Activated CD8-positive, alpha-beta memory T cell treated with anti-CD3 and anti-CD28 coated beads for 4 hours (primary cell): ENCODE measurements at regions not wholly inside any gene's neighbourhood (a gene's known extent, or its start where the extent isn't known, plus 50 kb on each side); places are given as distances from the start of the nearest gene placed in this dataset.

Source experiments
- DNase-seq, 2 donors: peaks; one replicate each; pipeline ENCODE4 v3.0.0-alpha.2; 2020; ENCODE audit warnings: low read depth in 2 of 2

DNA sequence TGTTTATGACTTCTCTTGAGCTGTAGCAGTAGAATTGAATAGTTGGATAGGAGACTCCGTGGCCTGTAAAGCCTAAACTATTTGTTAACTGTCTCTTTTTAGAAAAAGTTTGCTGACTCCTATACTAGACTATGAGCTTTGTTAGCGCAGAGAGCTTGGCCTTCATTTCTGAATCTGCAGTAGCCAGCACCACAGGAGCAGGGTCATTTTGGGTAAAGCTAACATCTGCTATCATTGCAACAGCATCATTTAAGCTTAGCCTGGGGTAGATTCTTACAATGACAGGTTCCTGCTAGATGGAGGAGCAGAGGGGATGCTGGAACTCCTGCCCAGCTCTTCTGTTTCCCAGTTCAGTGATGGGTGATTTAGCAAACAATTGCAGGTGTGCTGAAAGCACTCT lies 133.7 kb upstream of the ASTN2 start:
- DNase-seq = no peak

DNA sequence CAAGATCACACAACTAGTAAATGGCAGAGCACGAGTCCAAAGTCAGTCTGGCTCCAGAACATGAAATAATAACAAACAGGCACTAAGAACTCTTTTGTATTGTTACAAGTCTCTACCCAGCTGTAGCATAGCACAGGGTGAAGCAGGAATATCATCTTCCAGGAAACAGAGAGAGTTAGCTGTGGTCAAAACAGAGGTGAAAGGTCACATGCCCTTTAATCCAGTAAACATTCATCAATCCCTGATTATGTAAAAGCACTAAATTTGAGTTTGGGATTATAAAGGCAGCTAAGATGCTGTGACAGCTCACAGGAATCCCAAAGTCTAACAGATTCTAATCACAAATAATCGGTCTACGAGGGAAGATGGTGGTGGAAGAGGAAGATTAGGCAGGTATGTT lies 133.0 kb upstream of the ASTN2 start:
- DNase-seq = no peak

DNA sequence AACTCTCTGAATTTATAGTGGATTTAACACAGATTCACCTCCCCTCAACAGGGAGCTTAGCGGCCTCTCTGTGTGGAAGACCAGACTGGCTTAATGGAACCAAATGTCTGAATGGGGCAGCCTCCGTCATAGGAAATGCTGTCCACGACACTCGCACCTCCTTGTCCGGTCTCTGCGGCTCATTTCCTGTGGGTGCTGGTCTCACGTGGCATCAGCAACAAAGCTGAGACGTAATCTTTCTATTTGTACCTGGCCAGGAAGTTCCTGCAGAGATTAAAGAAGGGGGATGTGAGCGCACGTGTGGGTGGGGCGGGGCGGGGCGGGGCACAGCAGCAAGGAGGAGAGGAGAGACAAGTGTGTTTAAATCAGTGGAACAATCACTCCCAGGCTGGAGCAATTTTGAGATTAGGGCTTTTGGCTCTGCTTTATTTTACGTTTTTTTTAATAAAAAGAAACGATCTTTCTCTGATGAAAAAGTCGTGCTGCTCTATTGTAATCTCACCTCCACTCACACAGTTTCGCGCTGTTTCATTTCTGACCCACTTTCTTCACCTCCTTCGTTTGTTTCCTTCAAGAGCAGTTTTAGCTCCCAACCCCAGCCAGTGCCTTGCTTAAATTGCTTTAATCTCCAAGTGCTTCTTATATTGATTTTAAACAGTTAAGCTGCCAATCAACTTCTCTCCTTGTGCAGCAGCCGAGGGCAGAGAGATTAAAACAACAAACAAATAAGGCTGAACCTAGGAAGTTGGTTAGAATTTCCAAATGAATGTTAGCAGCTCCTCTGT lies 132.2 kb upstream of the ASTN2 start:
- no peak for DNase-seq

DNA sequence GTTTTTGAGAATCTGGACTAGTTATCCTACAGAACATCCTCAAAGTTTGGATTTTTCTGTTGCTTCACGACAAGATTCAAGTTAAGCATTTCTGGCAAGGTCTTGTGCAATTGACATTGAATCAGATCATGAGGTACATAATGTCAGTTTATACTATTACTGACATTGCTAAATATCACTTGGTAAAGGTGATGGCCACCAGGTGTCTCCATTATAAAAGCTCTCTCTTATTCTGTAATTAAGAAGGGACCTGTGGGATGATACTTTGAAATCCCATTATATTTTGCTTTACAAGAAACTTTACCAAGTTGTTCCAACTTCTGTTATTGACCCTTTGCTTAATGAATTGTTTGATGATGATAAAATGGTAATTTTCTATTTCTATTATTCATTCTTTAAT lies 131.0 kb upstream of the ASTN2 start:
- no peak for DNase-seq

DNA sequence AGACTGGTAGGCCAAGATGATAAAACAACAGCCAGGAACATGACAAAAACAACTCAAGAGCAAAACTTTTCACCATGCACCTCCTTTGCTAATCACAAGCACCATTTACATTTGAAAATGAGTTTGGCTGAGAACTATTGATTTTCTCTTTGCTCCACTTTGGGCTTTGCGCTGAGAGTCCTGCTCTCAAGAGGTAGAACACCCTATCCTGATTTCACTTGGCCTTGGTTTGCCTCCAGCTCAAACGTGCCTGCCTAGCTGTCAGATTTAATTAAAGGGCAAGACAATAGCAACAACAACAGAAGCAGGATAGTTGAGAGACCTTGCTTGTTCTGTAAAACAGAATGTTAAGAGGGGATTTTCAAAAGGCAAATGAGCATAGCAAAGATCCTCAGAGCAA lies 128.2 kb upstream of the ASTN2 start:
- no peak for DNase-seq

DNA sequence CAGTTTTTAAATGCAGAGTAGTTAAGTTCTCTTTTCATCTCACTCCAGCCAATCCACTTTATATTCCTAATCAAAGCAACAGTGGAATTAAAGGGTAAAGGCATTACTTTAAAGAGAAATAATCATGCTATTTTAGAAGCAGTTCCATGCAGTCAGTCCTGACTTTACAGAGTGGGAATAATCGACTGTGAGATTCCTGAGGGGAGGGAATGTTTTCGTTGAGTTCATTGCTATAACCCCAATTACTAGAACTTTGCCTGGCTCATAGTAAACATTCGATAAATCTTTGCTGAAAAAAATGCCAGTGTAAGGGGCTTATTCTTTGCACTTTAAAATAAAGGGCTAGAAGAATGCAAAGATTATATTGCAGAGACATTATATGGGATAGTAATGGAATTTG lies 127.2 kb upstream of the ASTN2 start:
- no peak for DNase-seq

DNA sequence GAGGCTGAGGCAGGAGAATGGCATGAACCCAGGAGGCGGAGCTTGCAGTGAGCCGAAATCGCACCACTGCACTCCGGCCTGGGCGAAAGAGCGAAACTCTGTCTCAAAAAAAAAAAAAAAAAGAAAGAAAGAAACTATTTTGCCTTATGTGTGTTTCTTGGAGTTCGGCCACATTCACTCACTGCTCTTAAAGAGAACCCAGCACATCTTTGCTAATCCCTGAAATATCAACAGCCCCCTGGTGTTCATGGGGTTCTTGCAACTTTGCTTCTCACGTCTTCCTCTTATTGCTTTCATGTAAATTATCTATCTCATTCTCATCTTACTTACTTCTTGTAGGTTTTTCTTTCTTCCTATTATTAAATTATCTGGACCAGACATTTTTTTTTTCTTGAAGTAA lies 126.3 kb upstream of the ASTN2 start:
- DNase-seq = no peak

DNA sequence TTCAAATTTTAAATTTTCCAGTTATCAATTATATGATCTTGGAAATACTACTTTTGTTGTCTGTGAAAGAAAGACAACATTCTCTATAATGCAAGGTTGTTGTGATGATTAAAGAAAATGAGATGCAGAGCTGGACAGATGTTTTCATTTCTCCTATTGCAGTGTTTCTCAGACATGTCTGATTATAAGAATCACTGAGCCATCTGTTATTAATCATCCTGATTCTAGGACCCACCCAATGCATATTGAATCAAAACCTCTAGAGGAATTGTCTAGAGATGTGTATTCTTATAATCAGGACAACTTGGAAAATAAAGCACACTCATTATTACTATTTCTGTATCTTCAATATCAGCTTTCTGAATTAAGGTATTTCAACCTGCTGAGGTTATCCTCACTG lies 121.1 kb upstream of the ASTN2 start:
- no peak for DNase-seq

DNA sequence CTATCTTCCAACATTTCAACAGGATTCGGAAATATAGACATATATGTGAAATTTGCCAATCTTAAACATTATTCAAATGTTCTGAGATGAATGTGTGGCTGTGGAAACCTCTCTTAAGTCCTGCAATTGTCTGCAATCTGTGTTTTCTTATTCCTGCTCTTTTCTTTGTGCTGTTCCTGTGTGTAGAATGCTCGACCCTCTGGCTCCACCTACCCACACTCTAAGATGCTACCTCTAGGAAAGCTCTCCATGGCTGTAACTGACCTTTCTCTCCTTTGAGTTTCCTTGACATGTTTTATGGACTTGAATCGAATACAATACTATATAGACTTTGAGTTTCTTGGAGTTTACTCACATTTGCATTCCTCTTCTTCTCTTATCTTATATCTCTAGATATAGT lies 120.6 kb upstream of the ASTN2 start:
- DNase-seq = no peak

DNA sequence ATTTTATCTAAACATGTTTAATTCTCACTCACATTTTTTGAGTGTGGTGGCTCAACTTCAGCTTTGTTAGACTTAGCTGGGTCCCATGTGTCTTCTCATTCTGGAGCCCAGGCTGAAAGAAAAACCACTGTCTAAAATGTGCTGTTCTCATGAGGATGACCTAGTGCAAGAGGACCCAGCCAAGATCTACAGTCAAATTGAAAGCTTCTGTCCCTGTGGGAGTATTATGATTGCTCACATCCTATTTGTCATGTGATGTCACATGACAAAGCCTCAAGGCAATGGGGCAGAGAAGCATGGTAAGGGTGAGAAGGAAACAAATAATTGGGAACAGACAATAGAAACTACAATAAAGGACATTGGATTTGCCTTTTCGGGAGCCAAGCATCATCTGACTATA lies 113.4 kb upstream of the ASTN2 start:
- no peak for DNase-seq

DNA sequence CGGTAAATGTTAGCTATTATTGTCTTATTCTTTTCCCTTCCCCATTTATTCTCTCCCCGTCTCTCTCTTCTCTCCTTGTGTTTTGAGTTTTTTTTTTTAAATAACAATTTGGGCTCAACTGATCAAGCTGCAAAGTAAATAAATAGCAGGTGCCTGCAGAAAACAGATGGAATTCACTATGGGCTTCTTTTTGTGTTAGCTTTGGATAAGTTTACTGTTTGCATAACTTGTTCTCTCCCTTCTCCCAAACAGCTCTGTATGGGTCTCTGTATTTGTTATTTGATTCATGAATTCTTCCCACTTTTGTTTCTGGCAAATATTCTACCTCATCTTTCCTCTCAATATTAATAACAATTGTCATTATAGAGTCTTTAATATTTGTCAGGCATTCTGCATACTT lies 111.8 kb upstream of the ASTN2 start:
- no peak for DNase-seq

DNA sequence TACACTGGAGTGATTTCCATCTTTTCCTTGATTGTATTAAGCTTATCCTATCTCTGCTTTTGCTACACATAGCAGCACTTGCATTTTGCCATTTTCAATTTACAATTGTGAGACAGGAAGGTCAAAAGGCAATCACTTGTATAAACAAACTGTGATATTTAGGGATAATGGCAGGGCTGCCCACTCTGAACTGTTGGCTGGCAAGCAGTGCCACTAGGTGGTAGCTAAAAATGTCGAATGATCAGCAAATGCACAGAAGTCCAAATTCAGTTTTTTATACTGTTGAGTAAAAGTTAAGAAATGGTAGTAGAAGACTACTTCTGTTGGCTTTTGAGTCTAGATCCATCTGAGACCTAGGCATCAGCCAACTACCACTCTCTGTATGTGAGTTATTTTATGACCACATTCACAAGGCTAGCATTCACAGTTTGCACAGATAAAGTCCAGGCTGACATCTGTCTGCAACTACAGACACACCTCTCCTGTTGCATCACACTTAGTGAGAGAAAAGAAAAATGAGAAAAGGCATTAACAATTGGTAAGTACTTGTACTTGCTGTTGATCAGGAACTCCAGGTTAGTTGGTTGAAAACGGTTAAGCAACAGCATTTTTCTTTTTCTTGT lies 108.8 kb upstream of the ASTN2 start:
- no peak for DNase-seq

DNA sequence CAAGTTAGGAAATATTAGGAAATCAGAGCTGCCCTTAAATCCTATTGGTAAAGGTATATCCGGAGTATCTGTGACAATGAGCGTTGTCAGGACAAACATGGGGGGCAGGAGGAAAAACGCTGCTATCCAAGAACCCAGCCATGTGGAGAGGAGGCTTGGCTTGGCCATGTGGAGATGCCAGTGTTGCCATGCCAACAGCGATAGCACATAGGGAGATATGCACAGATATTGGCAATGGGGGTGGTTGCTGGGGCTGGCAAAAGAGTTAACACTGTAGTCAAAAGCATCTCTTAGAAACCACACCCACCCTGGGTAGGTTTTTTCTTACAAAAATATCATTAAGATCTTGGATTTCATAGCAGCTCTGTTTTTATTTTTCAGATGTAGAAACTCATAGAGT lies 106.4 kb upstream of the ASTN2 start:
- no peak for DNase-seq

DNA sequence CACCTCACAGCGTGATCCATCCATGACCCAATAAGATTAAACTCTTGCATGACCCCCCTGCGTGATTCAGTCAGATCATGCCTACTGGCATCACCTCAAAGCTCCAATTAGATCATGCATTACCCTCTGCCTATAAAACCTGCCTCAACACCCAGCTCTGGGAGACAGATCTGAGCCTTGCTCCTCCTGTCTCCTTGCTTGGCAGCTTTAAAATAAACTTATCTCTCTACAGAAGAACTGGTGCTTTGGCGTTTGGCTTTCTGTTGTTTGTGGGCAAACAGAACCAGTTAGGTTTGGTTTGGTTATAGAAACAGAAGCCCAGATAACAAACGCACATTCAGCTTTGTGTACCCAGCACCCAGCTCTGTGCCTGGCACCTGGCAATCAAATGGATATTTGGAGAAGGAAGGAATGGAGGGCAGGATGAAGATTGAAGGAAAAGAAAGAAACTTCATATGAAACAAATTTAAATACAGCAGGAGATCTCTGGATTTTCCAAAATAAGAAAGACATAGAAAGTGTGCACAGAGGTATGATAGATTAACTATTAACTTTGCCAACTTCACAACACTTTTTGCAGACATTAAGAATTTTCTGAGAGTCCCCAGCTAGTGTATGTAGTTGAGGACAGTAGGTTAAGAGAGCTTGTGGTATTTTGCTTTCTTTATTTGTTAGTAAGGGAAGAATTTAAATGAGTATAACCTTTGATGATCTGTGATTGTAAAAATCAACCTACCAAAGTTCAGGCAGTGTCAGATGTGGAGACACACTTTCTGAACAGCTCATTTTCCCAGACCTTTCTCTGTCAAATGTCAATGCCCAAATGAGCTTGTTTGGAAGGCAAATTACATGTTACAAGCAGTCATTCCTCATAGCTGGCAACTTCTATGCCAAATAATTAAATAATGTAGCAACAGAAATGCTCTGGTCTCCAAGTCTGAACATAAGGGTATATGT lies 102.1 kb upstream of the ASTN2 start:
- DNase-seq = no peak

DNA sequence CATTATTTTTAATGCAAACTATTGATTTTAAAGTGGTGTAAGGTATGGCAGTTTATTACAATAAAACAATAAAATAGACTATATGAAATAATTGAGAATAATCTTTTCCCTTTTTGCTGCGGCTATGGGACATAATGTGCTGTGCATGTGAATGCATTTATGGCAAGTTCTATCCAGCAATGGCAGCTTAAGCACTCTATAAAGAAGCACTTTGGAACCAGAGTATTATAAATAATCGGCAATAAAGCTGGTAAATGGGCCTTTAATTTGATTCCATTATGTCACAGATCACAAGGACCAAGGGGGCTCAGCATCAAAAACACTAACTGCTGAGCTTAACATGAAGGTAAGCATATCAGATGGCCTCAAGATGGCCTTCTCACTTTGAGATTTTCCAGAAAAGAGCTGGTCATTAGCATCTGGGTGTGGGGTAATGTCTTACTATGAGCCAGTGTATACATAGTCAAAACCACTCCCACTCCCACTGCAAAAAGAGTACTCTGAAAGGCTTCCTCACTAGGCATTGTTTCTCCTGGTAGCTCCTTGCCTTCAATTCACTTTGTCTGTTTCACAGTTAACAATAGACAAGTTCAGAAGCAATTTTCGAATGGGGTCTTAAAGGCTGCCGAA lies 97.1 kb upstream of the ASTN2 start:
- no peak for DNase-seq

DNA sequence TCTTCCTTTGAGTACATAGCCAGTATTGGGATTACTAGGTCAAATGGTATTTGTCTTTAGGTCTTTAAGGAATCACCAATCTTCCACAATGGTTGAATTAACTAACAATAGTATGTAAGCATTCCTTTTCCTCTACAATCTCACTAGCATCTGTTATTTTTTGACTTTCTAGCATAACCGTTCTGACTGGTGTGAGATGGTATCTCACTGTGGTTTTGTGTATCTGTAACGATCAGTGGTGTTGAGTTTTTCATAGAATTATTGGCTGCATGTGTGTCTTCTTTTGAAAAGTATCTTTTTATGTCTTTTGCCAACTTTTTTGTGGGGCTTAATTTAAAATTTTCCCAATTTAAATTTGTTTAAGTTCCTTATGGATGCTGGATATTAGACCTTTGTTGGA lies 81.5 kb upstream of the ASTN2 start:
- no peak for DNase-seq

DNA sequence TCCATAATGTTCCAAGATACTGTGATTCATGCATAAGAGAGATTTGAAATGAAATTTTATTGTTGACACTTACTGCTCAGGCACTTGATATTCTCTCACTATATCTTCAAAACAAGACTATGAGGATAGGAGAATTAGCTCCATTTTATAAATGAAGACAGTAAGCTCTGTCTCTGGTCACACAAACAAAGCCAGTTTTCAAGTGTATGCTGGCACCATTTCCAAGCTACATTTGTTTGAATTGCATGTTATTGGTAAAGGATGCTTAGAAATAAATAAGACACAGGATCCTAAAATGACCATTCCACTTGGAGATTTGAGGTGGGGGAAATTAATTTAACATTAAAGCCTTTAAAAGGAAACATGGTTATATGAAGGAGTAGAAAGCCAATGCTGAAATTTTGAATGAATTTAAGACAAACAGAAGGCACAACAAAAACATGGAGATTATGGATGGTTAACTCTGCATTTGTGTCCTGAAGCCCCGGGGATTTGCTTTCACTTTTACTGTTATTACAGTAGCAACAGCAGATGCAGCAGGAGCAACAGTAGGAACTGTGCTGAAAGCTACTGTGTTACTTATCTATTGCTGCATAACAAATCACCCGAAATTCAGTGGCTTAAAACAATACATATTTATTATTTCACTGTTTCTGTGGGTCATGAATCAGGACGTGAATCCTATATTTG lies 79.7 kb upstream of the ASTN2 start:
- no peak for DNase-seq

DNA sequence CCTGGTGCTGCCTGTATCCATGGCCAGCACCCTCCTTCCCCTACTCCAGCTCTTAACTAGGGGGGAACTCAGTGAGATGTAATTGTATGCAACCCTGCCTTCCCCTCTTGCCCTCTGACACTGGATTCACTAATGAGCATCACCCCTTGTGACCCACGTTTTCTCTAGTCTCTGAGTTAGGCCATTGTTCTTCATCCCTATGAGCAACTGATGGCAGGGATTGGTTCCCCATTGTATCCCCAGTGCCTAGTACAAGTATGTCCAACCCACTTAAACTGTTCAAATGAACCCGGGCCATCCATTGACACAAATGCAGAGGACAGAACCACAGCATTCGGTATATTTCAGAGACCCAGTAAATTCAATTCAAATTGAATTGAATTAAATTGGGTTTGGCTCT lies 77.6 kb upstream of the ASTN2 start:
- no peak for DNase-seq

DNA sequence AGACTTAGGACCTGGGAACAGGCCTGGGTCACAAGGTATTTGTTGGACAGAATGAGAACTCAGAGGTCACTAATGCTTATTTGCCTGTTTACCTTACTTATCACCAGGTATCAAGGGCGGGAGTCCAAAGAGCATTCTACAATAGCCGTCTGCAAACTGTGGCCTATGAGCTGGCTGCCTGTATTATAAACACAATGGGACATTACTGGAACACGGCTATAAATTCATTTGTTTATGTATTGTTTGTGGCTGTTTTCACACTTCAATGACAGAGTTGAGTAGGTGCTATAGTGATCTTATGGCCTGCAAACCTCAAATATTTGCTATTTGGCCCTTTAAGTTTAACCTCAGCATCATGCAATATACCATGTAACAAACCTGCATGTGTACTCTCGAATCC lies 76.6 kb upstream of the ASTN2 start:
- no peak for DNase-seq

DNA sequence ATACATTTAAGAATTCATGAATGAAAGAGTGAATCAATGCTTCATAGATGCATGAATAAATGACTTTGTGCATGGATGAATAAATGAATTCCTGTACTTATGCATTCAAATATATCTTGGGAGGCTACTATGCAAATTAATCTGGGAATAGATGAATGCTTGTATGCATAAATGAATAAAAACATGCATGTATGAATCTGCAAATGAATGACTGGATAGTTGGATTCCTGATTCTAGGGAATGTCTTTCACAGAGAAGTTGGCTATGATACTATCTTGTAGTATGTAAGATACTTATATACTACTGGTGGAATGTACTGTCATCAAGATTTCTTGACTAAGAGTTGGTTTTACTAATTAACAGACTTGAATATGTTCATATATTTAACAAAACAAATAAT lies 75.3 kb upstream of the ASTN2 start:
- DNase-seq = no peak

DNA sequence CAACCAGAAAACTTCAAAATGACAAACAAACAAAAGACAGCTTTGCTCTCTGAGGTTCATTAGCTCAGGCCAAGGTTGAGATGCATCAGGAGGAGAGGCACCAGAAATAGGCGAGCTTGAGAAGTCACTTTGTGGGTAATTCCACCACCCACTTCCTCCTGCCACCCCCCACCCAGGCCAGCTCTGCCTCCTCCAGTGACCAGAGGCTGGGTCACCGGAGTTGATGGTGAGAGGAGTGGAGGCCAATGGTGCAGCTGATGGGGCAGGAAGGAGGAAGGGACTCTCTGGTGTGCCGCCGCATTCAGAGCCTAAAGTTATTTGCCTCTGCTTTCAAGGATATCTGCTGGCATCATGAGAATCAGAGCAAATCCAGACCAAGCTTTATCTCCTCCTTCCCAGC lies 73.8 kb upstream of the ASTN2 start:
- DNase-seq = no peak
